Adrenal gland (tissue), 9 donors: ENCODE measurements at regions not wholly inside any gene's neighbourhood (a gene's known extent, or its start where the extent isn't known, plus 50 kb on each side); places are given as distances from the start of the nearest gene placed in this dataset.

Experiments
- DNase-seq, 7 donors: peaks; one replicate each; pipeline ENCODE4 v3.0.0-alpha.2; 2019 to 2020
- H3K27ac ChIP-seq, 5 donors: fragments of 200-600 bp; sonication (generic) in 4 of 5; 1 replicate in 3 of 5; 2 replicates in 2 of 5; pipeline versions ENCODE4 v1.5.1 to v1.8.0; 2016 to 2020; ENCODE audit warnings: mild to moderate bottlenecking in 1 of 5
- H3K27me3 ChIP-seq: fragments of 200-600 bp; 2 replicates; pipeline ENCODE4 v1.8.0; 2021
- H3K36me3 ChIP-seq, 2 donors: fragments of 200-600 bp; replicated peaks in 1 of 2; 1 replicate in 1 of 2; 2 replicates in 1 of 2; pipeline versions ENCODE4 v1.5.1 to v1.8.0; 2018 to 2022
- H3K4me1 ChIP-seq, 2 donors: fragments of 200-600 bp; replicated peaks in 1 of 2; 1 replicate in 1 of 2; 2 replicates in 1 of 2; pipeline versions ENCODE4 v1.5.1 to v1.8.0; 2018 to 2021
- H3K4me3 ChIP-seq, 4 donors: fragments of 200-600 bp; sonication (generic) in 3 of 4; one replicate each; pipeline ENCODE4 v1.5.1; 2016 to 2018
- H3K9me3 ChIP-seq, 3 donors: fragments of 200-600 bp; sonication (generic) in 1 of 3; replicated peaks in 1 of 3; 1 replicate in 2 of 3; 2 replicates in 1 of 3; pipeline versions ENCODE4 v1.5.1 to v1.8.0; 2016 to 2021
- CTCF ChIP-seq, 6 experiments: fragments of 450-650 bp in 4 of 6; fragments of 200-600 bp in 2 of 6; sonication (generic) in 1 of 6; IDR thresholded peaks; 1 replicate in 5 of 6; 2 replicates in 1 of 6; pipeline versions ENCODE4 v1.5.1 to v1.8.0; 2016 to 2021; ENCODE audit warnings: antibody characterized with exemption in 6 of 6, mild to moderate bottlenecking in 2 of 6, moderate library complexity in 1 of 6
- POLR2A ChIP-seq, 2 donors: fragments of 450-650 bp; IDR thresholded peaks; one replicate each; pipeline ENCODE4 v1.6.1; 2017; ENCODE audit warnings: antibody characterized with exemption in 2 of 2, mild to moderate bottlenecking in 2 of 2, moderate library complexity in 1 of 2
- WGBS, 4 donors: extraction: QIAGEN DNeasy Blood & Tissue Kit in 2 of 4; methylation state at CpG; one replicate each; pipeline versions ENCODE4 v1.1.5 to v1.1.7; 2013 to 2017; 5-methylcytosine and 5-hydroxymethylcytosine counted together
- intact Hi-C, 2 donors: fragments of 100-400 bp; cut with DNase I; formaldehyde crosslinking; loops; one replicate each; pipeline versions ENCODE4 v1.14.1 to v1.15.0; 2022 to 2023
- donor health status: healthy with polysubstance abuse.
- donor health status: Bipolar disorder and iron deficiency.
- donor health status: DM: yes; HTN: yes; CAD: no.
- donor health status: DM: no; HTN: no; CAD: no.
- donor health status: DM: no; HTN: no; CAD: no.

GRCh38 chr3:111415018-111415417, 127.0 kb upstream of the CD96 start:
- no peaks in the 10 kb centered on the region for H3K9me3 ChIP-seq
- H3K4me1 ChIP-seq: no peaks in the 10 kb centered on the region
- no peaks in the 10 kb centered on the region for H3K27me3 ChIP-seq
- H3K36me3 ChIP-seq: no peaks in the 10 kb centered on the region
- TF ChIP-seq POLR2A (IDR thresholded peaks at IDR 0.05) (no peak), CTCF (IDR thresholded peaks at IDR 0.05) (no peak)
- H3K4me3 ChIP-seq: no peak overlapping the region
- intact Hi-C loops: no loop called here
- H3K27ac ChIP-seq: no peak overlapping the region
- no peak for DNase-seq

DNA sequence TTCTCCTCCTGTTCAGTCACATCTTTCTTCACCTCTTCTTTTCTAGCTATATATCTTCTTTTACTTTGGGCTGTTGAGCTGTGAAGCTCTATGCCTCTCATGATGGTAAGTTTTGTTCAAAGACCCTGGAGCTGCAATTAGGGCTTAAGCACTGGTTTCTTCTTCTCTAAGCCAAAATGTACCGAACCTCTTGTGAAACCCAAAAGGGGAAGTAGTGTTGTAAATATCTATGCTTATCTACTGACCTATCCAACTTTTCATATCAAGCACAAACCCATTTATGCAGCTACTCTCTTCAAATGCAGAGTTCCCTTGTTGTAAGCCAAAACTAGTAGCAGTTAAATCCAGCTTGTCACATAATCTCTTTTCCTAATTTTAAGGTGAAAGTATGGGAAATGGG, 123.6 kb upstream of the CD96 start:
- Histone ChIP-seq H3K27ac (no peak overlapping the region), H3K4me3 (no peak overlapping the region), H3K27me3 (no peaks in the 10 kb centered on the region), H3K4me1 (no peaks in the 10 kb centered on the region), H3K36me3 (no peaks in the 10 kb centered on the region), H3K9me3 (no peaks in the 10 kb centered on the region)
- intact Hi-C loops: no loop called here
- DNase-seq: no peak
- WGBS, 4 donors: 54 to 65% (median 60%) methylated on average over 1 of the region's 1 CpG
- TF ChIP-seq POLR2A (IDR thresholded peaks at IDR 0.05) (no peak), CTCF (IDR thresholded peaks at IDR 0.05) (no peak)

DNA sequence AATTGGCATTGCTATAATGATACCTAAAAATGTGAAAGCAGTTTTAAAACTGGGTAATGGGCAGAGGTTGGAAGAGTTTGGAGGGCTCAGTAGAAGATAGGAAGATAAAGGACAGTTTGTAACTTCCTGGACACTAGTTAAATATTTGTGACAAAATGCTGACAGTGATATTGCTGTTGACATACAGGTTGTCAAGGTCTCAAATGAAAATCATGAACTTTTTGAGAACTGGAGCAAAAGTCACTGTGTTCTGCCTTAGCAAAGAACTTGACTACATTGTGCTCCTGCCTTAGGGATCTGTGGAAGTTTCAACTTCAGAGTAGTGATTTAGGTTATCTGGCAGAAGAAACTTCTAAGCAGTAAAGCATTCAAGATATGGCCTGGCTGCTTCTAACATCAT, 113.7 kb upstream of the CD96 start:
- no peak overlapping the region for H3K27ac ChIP-seq
- no peaks in the 10 kb centered on the region for H3K4me1 ChIP-seq
- no peak for DNase-seq
- intact Hi-C loops: no loop called here
- no peaks in the 10 kb centered on the region for H3K27me3 ChIP-seq
- TF ChIP-seq CTCF (IDR thresholded peaks at IDR 0.05) (no peak), POLR2A (IDR thresholded peaks at IDR 0.05) (no peak)
- no peak overlapping the region for H3K4me3 ChIP-seq
- no peaks in the 10 kb centered on the region for H3K36me3 ChIP-seq
- no peaks in the 10 kb centered on the region for H3K9me3 ChIP-seq

DNA sequence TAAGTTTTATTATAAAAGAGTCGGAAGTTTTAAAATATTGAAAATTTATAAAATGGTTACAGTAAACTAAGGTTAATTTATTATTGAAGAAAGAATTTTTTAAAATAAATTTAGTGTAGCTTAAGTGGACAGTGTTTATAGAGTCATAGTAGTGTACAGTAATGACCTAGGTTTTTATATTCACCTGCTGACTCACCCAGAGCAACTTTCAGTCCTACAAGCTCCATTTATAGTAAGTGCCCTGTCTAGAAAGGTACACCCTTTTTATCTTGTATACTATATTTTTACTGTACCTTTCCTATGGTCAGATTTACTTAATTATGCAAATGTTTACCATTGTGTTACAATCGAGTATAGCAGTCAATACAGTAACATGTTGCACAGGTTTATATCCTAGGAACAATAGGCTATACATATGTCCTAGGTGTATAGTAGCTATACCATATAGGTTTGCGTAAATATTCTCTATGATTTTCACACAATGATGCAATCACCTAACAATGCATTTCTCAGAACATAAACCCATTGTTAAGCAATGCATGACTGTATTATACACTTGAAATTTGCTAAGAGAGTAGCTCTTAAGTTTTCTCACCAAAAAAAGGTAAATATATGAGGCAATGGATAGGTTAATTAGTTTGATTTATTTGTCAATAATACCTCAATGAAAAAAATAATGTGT, 106.9 kb upstream of the CD96 start:
- DNase-seq: no peak
- 69 to 79% (median 74%) methylated on average over 3 of the region's 3 CpGs for WGBS, 4 donors
- no peak overlapping the region for H3K27ac ChIP-seq

More for the DNA sequence above, 106.9 kb upstream of the CD96 start:
- no peak overlapping the region for H3K4me3 ChIP-seq
- H3K4me1 ChIP-seq: no peaks in the 10 kb centered on the region
- H3K27me3 ChIP-seq: no peaks in the 10 kb centered on the region
- no peaks in the 10 kb centered on the region for H3K36me3 ChIP-seq
- intact Hi-C loops: no loop called here
- H3K9me3 ChIP-seq: no peaks in the 10 kb centered on the region
- TF ChIP-seq POLR2A (IDR thresholded peaks at IDR 0.05) (no peak), CTCF (IDR thresholded peaks at IDR 0.05) (no peak)
